HEK293 (cell line): ENCODE measurements at regions not wholly inside any gene's neighbourhood (a gene's known extent, or its start where the extent isn't known, plus 50 kb on each side); places are given as distances from the start of the nearest gene placed in this dataset.

ENCODE experiments used
- CTCF ChIA-PET: fragments of 350-600 bp; formaldehyde crosslinking; extraction: SDS; loops from one replicate; lab custom pipeline; 2021; ENCODE audit warnings: antibody characterized with exemption; lab: Yijun Ruan, JAX
- POLR2A ChIA-PET: fragments of 300-600 bp; formaldehyde crosslinking; extraction: SDS; loops from one replicate; lab custom pipeline; 2020; ENCODE audit warnings: antibody characterized with exemption, inconsistent platforms; lab: Yijun Ruan, JAX
- H3K27ac ChIP-seq: fragments of 200-500 bp; sonication (Bioruptor generic); 2 replicates; pipeline ENCODE4 v1.5.1; 2014; ENCODE audit warnings: low read depth, low read length, control low read depth, inconsistent platforms; ENCODE audit errors: extremely low read depth
- H3K36me3 ChIP-seq, 2 experiments: fragments of 200-500 bp in 1 of 2; sonication (Bioruptor generic) in 1 of 2; 1 replicate in 1 of 2; 2 replicates in 1 of 2; pipeline ENCODE4 v1.5.1; 2014 to 2017; ENCODE audit warnings: inconsistent platforms in 2 of 2, low read length in 2 of 2; ENCODE audit not compliant: control insufficient read depth in 2 of 2, insufficient read depth in 1 of 2
- H3K4me1 ChIP-seq: fragments of 200-500 bp; sonication (Bioruptor generic); 2 replicates; pipeline ENCODE4 v1.5.1; 2014; ENCODE audit warnings: mild to moderate bottlenecking, low read length, inconsistent platforms; ENCODE audit not compliant: control insufficient read depth, insufficient read depth
- H3K4me3 ChIP-seq: 2 replicates; pipeline ENCODE4 v1.5.1; 2011; ENCODE audit warnings: low read depth, mild to moderate bottlenecking, control low read depth, low read length, moderate library complexity
- H3K9me3 ChIP-seq: fragments of 200-500 bp; sonication (Bioruptor generic); 2 replicates; pipeline ENCODE4 v1.5.1; 2014; ENCODE audit warnings: low read depth, low read length, inconsistent platforms; ENCODE audit not compliant: control insufficient read depth, insufficient read depth
- INSM2 ChIP-seq: fragments of 450-650 bp; formaldehyde crosslinking; IDR thresholded peaks from 2 replicates; pipeline ENCODE4 v1.5.1; 2016; ENCODE audit warnings: missing biosample characterization, missing genetic modification characterization
- KLF16 ChIP-seq: fragments of 450-650 bp; formaldehyde crosslinking; IDR thresholded peaks from 2 replicates; pipeline ENCODE4 v1.5.1; 2017; ENCODE audit warnings: missing biosample characterization, missing genetic modification characterization
- KLF17 ChIP-seq: fragments of 450-650 bp; formaldehyde crosslinking; IDR thresholded peaks from 2 replicates; pipeline ENCODE4 v1.5.1; 2016; ENCODE audit warnings: missing biosample characterization, missing genetic modification characterization
- MZF1 ChIP-seq: fragments of 450-650 bp; formaldehyde crosslinking; IDR thresholded peaks from 2 replicates; pipeline ENCODE4 v1.5.1; 2017; ENCODE audit warnings: missing biosample characterization, missing genetic modification characterization, borderline replicate concordance
- PRDM6 ChIP-seq: fragments of 450-650 bp; formaldehyde crosslinking; IDR thresholded peaks from 2 replicates; pipeline ENCODE4 v1.5.1; 2017; ENCODE audit warnings: missing biosample characterization, missing genetic modification characterization
- YY1 ChIP-seq: fragments of 450-650 bp; formaldehyde crosslinking; IDR thresholded peaks from 2 replicates; pipeline ENCODE4 v1.5.1; 2018; ENCODE audit warnings: missing biosample characterization, missing genetic modification characterization
- ZBTB20 ChIP-seq: fragments of 450-650 bp; formaldehyde crosslinking; IDR thresholded peaks from 2 replicates; pipeline ENCODE4 v1.5.1; 2016; ENCODE audit warnings: missing biosample characterization, missing genetic modification characterization
- ZNF121 ChIP-seq: fragments of 450-650 bp; formaldehyde crosslinking; IDR thresholded peaks from 2 replicates; pipeline ENCODE4 v1.5.1; 2016; ENCODE audit warnings: missing biosample characterization, missing genetic modification characterization
- ZNF169 ChIP-seq: fragments of 450-650 bp; formaldehyde crosslinking; IDR thresholded peaks from 2 replicates; pipeline ENCODE4 v1.5.1; 2016; ENCODE audit warnings: missing biosample characterization, missing genetic modification characterization
- ZNF175 ChIP-seq: fragments of 450-650 bp; formaldehyde crosslinking; IDR thresholded peaks from 2 replicates; pipeline ENCODE4 v1.5.1; 2016; ENCODE audit warnings: missing biosample characterization, missing genetic modification characterization
- ZNF248 ChIP-seq: fragments of 450-650 bp; formaldehyde crosslinking; IDR thresholded peaks from 2 replicates; pipeline ENCODE4 v1.5.1; 2017; ENCODE audit warnings: missing biosample characterization, missing genetic modification characterization
- ZNF302 ChIP-seq: fragments of 450-650 bp; formaldehyde crosslinking; IDR thresholded peaks from 2 replicates; pipeline ENCODE4 v1.5.1; 2016; ENCODE audit warnings: missing biosample characterization, missing genetic modification characterization, low read depth
- ZNF324 ChIP-seq: fragments of 450-650 bp; formaldehyde crosslinking; IDR thresholded peaks from 2 replicates; pipeline ENCODE4 v1.5.1; 2016; ENCODE audit warnings: missing biosample characterization, missing genetic modification characterization
- ZNF341 ChIP-seq: fragments of 450-650 bp; formaldehyde crosslinking; IDR thresholded peaks from 2 replicates; pipeline ENCODE4; 2016; ENCODE audit warnings: low read depth, missing biosample characterization, missing genetic modification characterization
- ZNF473 ChIP-seq: fragments of 450-650 bp; formaldehyde crosslinking; IDR thresholded peaks from 2 replicates; pipeline ENCODE4 v1.5.1; 2017; ENCODE audit warnings: missing biosample characterization, missing genetic modification characterization
- ZNF548 ChIP-seq: fragments of 450-650 bp; formaldehyde crosslinking; IDR thresholded peaks from 2 replicates; pipeline ENCODE4 v1.5.1; 2016; ENCODE audit warnings: missing biosample characterization, missing genetic modification characterization
- ZNF747 ChIP-seq: fragments of 450-650 bp; formaldehyde crosslinking; IDR thresholded peaks from 2 replicates; pipeline ENCODE4 v1.5.1; 2016; ENCODE audit warnings: missing biosample characterization, missing genetic modification characterization
- TF ChIP-seq, protein P1 (sequence below): fragments of 450-650 bp; formaldehyde crosslinking; IDR thresholded peaks from 2 replicates; pipeline ENCODE4 v1.5.1; 2016; ENCODE audit warnings: missing biosample characterization, missing genetic modification characterization
- TF ChIP-seq, protein P2 (sequence below): fragments of 450-650 bp; formaldehyde crosslinking; IDR thresholded peaks from 2 replicates; pipeline ENCODE4 v1.5.1; 2016; ENCODE audit warnings: missing biosample characterization, missing genetic modification characterization
- TF ChIP-seq, protein P3 (sequence below): fragments of 450-650 bp; formaldehyde crosslinking; IDR thresholded peaks from 2 replicates; pipeline ENCODE4 v1.5.1; 2016; ENCODE audit warnings: missing biosample characterization, missing genetic modification characterization

DNA sequence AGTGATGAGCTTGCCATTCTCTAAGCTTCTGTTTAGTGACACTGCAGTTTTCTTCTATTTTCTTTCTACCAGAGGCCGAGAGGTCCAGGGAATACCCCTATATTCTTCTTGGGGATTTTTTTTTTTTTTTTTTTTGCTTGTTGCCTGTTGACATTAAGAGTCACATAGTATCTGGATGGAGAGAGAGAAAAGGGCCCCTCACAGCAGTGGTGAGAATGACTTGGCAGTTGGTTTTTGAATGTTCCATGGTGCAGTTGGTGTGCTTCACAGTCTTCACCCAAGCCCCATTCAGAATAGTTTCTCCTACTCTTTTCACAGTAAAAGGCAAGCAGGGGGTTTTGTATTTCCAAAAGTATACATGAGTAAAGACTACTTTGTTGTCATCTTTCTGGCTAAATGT, 577.9 kb downstream of the LMO7 start:
- Histone ChIP-seq H3K36me3 (no peaks in the 10 kb centered on the region), H3K27ac (no peak overlapping the region), H3K9me3 (no peaks in the 10 kb centered on the region), H3K4me3 (no peak overlapping the region), H3K4me1 (no peaks in the 10 kb centered on the region)
- ChIA-PET POLR2A (no interaction called here), CTCF (no interaction called here)
- TF ChIP-seq ZNF548 (tag by site-specific recombination) = no peak
- TF ChIP-seq ZNF169 (tag by site-specific recombination) = no peak

DNA sequence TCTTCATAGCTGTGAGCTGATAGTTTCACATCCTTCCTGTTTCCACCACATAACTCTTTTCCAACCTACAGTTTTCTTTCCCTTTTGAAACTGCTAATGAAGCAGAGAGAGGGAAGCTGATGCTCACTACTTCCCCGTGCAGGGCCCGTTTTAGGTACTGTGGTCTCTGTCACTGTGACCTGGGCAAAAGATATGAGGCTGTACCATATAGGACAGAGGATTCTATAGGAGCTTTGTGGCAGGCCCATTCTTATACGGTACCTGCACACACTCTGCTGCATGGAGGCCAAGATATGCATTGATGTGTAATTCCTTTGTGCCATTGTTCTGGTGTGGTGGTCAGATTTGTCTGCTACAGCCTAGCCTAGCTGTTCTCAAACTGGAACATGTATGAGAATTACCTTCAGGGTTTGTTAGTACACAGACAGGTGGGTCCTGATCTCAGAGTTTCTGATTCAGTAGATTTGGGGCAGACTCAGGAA, 577.3 kb downstream of the LMO7 start:
- no peaks in the 10 kb centered on the region for H3K9me3 ChIP-seq
- CTCF ChIA-PET = no interaction called here
- H3K4me1 ChIP-seq = no peaks in the 10 kb centered on the region
- no peak overlapping the region for H3K27ac ChIP-seq
- H3K4me3 ChIP-seq = no peak overlapping the region
- POLR2A ChIA-PET = no interaction called here
- no peaks in the 10 kb centered on the region for H3K36me3 ChIP-seq
- no peak for TF ChIP-seq ZNF341
- TF ChIP-seq, protein P1, sequence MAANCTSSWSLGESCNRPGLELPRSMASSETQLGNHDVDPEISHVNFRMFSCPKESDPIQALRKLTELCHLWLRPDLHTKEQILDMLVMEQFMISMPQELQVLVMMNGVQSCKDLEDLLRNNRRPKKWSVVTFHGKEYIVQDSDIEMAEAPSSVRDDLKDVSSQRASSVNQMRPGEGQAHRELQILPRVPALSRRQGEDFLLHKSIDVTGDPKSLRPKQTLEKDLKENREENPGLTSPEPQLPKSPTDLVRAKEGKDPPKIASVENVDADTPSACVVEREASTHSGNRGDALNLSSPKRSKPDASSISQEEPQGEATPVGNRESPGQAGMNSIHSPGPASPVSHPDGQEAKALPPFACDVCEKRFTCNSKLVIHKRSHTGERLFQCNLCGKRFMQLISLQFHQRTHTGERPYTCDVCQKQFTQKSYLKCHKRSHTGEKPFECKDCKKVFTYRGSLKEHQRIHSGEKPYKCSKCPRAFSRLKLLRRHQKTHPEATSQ (tag by site-specific recombination) = no peak
- no peak for TF ChIP-seq ZNF175 (tag by site-specific recombination)
- TF ChIP-seq KLF16 = no peak
- no peak for TF ChIP-seq YY1 (tag by site-specific recombination)
- TF ChIP-seq, all 188 proteins: peak for 0

- Histone ChIP-seq H3K4me3 (no peak overlapping the region), H3K27ac (no peak overlapping the region), H3K9me3 (no peaks in the 10 kb centered on the region), H3K36me3 (no peaks in the 10 kb centered on the region), H3K4me1 (no peaks in the 10 kb centered on the region)
- POLR2A ChIA-PET = no interaction called here
- TF ChIP-seq ZBTB20 (tag by site-specific recombination) (no peak), ZNF473 (tag by site-specific recombination) (no peak), ZNF248 (tag by site-specific recombination) (no peak), ZNF169 (tag by site-specific recombination) (no peak), INSM2 (no peak)
- TF ChIP-seq, protein P2, sequence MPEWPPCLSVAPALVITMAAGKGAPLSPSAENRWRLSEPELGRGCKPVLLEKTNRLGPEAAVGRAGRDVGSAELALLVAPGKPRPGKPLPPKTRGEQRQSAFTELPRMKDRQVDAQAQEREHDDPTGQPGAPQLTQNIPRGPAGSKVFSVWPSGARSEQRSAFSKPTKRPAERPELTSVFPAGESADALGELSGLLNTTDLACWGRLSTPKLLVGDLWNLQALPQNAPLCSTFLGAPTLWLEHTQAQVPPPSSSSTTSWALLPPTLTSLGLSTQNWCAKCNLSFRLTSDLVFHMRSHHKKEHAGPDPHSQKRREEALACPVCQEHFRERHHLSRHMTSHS (tag by site-specific recombination) = no peak
- TF ChIP-seq, protein P3, sequence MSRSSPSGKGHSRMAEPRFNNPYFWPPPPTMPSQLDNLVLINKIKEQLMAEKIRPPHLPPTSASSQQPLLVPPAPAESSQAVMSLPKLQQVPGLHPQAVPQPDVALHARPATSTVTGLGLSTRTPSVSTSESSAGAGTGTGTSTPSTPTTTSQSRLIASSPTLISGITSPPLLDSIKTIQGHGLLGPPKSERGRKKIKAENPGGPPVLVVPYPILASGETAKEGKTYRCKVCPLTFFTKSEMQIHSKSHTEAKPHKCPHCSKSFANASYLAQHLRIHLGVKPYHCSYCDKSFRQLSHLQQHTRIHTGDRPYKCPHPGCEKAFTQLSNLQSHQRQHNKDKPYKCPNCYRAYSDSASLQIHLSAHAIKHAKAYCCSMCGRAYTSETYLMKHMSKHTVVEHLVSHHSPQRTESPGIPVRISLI = no peak
- CTCF ChIA-PET = interaction anchor here (0.6 kb wide), 1 partner anchor 278 kb away, joined by 3 read pairs; no protein-coding TSS in a partner anchor
Measured at GRCh38 chr13:76210262-76210661, 574.1 kb downstream of the LMO7 start.

GRCh38 chr13:76198568-76199163, 562.5 kb downstream of the LMO7 start:
- H3K27ac ChIP-seq = no peak overlapping the region
- no peaks in the 10 kb centered on the region for H3K36me3 ChIP-seq
- H3K4me3 ChIP-seq = no peak overlapping the region
- ChIA-PET POLR2A (no interaction called here), CTCF (no interaction called here)
- H3K9me3 ChIP-seq = no peaks in the 10 kb centered on the region
- H3K4me1 ChIP-seq = no peaks in the 10 kb centered on the region
- no peak for TF ChIP-seq MZF1 (tag by site-specific recombination)
- TF ChIP-seq ZNF747 (tag by site-specific recombination) = no peak
- TF ChIP-seq ZNF121 (tag by site-specific recombination) = no peak
- no peak for TF ChIP-seq ZNF324 (tag by site-specific recombination)
- TF ChIP-seq KLF17 (tag by site-specific recombination) = no peak
- TF ChIP-seq ZNF302 (tag by site-specific recombination) = no peak
- no peak for TF ChIP-seq PRDM6 (tag by site-specific recombination)
